Retinal pigment epithelial cell (primary cell): ENCODE measurements at regions not wholly inside any gene's neighbourhood (a gene's known extent, or its start where the extent isn't known, plus 50 kb on each side); places are given as distances from the start of the nearest gene placed in this dataset.

Experiments
- DNase-seq: peaks from one replicate; pipeline ENCODE4 v3.0.0-alpha.2; 2010; ENCODE audit warnings: low read depth
- H3K4me3 ChIP-seq: 2 replicates; pipeline ENCODE4 v1.5.1; 2011; ENCODE audit warnings: mild to moderate bottlenecking, low read length, control low read depth, moderate library complexity
- TF ChIP-seq, protein P1 (sequence below): conservative IDR thresholded peaks from 2 replicates; pipeline ENCODE4 v1.5.1; 2011; ENCODE audit warnings: low read depth, low read length, control low read depth, inconsistent platforms

DNA sequence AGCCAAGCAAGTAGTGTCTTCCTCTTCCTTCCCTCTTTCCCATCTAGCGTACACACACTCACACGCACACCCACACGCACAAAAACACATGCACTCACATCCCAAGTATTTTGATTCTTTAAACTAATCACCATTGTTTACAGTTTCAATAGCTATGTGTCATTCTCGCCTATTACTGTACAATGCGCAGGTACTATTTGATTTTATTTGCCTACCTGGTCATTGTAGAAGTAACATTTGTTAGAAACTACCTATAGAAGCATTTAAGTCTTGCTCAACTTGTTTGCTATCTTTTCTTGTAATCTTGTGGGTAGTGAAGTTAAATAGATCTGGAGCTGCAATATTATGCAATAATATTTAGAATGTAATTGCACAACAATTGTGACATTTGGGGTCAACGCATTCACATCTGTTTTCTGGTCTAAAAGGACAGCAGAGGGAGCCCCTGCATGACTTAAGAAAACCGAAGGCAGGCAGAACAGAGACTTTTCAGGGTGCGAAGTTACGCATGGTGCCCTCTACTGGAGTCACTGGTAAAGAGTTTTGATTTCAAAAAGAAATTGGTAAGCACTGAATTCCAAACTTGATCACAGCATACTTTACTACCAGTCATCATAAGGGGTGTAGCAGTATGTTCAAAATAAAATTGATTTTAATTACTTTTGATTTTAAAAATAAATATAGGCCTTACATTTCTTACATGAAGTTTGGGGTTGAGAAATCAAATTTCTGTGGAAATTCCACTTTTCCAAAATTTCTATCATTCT lies 503.3 kb upstream of the FAM241A start:
- no peak overlapping the region for H3K4me3 ChIP-seq
- TF ChIP-seq, protein P1, sequence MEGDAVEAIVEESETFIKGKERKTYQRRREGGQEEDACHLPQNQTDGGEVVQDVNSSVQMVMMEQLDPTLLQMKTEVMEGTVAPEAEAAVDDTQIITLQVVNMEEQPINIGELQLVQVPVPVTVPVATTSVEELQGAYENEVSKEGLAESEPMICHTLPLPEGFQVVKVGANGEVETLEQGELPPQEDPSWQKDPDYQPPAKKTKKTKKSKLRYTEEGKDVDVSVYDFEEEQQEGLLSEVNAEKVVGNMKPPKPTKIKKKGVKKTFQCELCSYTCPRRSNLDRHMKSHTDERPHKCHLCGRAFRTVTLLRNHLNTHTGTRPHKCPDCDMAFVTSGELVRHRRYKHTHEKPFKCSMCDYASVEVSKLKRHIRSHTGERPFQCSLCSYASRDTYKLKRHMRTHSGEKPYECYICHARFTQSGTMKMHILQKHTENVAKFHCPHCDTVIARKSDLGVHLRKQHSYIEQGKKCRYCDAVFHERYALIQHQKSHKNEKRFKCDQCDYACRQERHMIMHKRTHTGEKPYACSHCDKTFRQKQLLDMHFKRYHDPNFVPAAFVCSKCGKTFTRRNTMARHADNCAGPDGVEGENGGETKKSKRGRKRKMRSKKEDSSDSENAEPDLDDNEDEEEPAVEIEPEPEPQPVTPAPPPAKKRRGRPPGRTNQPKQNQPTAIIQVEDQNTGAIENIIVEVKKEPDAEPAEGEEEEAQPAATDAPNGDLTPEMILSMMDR, result peak; percentile 92
- DNase-seq, result peak; percentile 72

DNA sequence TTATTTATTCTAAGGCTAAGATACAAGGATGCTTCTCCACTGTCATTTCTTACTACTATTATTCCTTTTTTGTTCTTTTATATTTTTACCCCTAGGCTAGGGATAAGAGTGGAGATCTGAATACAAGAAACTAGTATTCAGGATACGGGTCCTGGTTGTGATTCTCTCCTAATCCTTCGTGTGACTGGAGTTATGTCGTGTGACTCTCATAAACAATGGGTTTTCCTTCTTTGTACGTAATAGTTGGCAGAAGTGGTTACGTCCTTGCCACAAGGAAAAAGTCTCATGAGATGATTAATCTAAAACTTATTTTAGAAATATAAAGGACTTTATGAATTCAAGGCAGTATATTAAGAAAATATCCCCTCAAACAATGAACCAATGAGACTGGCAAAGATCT lies 497.2 kb upstream of the FAM241A start:
- TF ChIP-seq, protein P1, result no peak
- no peak for DNase-seq
- H3K4me3 ChIP-seq, result no peak overlapping the region

DNA sequence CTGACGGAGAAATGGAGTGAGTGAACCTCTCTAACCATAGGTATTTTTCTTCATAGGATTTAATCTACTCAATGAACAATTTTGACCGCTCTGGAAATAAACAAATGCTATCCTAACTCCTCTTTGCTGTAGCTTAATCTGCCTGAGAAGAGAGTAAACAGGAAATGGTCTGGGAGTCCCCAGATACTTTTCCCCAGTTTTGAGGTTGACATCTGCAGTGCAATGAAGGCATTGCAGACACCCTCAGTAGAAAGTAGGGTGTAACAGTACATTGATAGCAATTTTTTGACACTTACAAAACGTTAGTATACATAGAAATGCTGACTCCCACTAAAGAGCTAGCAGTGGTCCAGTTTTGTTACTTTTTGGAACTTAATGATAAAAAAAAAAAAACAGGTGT lies 495.9 kb upstream of the FAM241A start:
- no peak overlapping the region for H3K4me3 ChIP-seq
- no peak for DNase-seq
- TF ChIP-seq, protein P1, result no peak

DNA sequence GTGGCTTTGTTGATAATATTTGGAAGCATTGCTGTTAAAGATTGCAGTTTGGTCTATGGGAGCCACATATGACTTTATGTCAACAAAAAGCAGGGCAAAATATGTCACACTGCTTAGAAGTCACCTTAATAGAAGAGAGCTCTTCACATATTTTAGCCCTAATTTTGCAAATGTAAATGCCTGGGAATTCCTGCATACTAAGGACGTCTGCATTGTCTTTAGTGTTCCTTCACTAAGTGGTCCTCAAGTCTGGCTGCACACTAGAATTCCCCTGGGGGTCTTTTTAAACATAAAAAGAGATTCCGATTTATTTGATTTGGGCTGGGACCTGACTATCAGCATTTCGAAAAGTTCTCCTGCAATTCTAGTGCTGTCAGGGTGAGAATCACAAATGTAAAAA lies 495.1 kb upstream of the FAM241A start:
- no peak overlapping the region for H3K4me3 ChIP-seq
- DNase-seq, result no peak
- TF ChIP-seq, protein P1, result no peak

DNA sequence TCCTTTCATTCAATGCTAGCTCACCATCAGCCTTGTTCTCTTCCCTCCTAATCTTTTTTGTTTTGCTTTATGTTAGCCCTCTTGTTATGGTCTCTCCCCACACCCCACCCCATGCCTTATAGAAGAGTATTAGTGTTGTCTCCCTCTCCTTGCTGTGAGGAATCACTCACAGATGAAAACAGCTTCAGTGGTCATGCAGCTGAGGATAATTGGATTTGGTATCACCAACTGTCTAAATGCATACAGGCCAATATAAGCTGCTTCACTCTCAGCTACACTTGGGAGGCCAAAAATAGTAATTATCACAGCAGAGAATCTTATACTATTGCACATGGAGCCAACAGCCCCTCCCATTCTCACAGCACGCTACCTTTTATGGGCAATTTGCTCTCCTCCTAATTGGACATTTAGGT lies 494.6 kb upstream of the FAM241A start:
- TF ChIP-seq, protein P1, result no peak
- no peak for DNase-seq
- no peak overlapping the region for H3K4me3 ChIP-seq

DNA sequence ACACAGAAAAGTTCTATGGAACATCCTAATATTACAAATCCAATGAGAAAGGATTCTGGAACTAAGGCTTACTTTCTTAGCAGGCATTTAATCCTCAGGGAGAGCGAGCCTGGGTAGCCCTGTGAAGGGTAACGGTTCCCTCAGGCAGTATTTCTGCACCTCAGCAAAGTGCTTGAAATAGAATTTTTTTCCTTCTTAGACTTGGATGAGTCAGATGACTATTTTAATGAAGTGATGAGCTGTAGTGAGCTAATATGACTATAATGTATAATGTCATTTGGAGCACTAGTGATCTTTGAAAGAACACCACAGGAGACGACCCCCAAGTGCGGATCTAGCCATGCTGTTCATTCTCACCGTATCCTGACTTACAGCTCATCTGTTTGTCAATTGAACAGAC lies 493.0 kb upstream of the FAM241A start:
- TF ChIP-seq, protein P1, result no peak
- no peak for DNase-seq
- no peak overlapping the region for H3K4me3 ChIP-seq

DNA sequence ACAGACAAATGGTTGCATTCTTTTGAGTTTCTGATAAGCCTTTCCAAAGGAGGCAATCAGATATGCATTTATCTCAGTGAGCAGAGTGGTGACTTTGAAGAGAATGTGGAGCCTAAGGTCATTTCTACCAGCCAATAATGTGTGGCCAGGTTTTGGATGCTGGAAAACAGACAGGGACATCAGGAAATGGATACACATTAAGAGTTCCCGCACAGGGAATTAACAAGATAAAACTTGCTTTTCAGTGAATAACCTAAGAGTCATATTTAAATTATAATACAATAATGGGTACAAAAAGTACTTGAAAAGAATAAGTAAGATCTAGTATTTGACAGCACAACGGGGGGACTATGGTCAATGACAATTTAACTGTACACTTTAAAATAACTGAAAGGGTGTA lies 492.3 kb upstream of the FAM241A start:
- H3K4me3 ChIP-seq, result no peak overlapping the region
- DNase-seq, result no peak
- TF ChIP-seq, protein P1, result no peak
